OCI-LY1 (cell line): ENCODE measurements at regions not wholly inside any gene's neighbourhood (a gene's known extent, or its start where the extent isn't known, plus 50 kb on each side); places are given as distances from the start of the nearest gene placed in this dataset.

ENCODE experiments used
- EZH2 ChIP-seq: fragments of 200-600 bp; sonication (generic), shearing (Covaris generic); IDR thresholded peaks from 2 replicates; pipeline ENCODE4 v1.8.0; 2017; ENCODE audit warnings: borderline replicate concordance, mixed run types, mild to moderate bottlenecking, antibody characterized with exemption, low read length, moderate library complexity, mixed read lengths
- TF ChIP-seq, protein P1 (sequence below): fragments of 200-600 bp; sonication (generic), shearing (Covaris generic); IDR thresholded peaks from 2 replicates; pipeline ENCODE4 v1.5.1; 2017; ENCODE audit warnings: mild to moderate bottlenecking, antibody characterized with exemption, low read length, moderate library complexity, mixed read lengths

DNA sequence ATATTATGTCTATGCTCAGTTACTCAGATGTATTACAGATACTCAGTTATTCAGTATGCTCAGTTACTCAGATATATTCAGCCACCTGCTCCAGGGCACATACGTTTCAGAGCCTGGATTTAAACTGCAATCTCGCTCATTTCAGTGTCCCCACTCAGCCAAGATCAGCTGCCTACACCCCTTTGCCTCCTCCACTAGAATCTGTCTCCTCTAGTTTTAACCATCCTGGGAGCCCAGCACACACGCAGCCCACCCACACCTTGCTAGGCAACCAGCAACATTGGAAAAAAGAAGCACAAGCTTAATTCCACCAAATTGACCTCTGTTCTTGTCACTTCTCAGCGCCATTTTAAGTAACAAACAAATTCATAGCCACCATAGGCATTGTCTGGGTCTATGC lies 246.2 kb downstream of the QDPR start:
- TF ChIP-seq, protein P1, sequence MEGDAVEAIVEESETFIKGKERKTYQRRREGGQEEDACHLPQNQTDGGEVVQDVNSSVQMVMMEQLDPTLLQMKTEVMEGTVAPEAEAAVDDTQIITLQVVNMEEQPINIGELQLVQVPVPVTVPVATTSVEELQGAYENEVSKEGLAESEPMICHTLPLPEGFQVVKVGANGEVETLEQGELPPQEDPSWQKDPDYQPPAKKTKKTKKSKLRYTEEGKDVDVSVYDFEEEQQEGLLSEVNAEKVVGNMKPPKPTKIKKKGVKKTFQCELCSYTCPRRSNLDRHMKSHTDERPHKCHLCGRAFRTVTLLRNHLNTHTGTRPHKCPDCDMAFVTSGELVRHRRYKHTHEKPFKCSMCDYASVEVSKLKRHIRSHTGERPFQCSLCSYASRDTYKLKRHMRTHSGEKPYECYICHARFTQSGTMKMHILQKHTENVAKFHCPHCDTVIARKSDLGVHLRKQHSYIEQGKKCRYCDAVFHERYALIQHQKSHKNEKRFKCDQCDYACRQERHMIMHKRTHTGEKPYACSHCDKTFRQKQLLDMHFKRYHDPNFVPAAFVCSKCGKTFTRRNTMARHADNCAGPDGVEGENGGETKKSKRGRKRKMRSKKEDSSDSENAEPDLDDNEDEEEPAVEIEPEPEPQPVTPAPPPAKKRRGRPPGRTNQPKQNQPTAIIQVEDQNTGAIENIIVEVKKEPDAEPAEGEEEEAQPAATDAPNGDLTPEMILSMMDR = no peak
- TF ChIP-seq EZH2 = no peak
